ENCODE measurements at regions not wholly inside any gene's neighbourhood (a gene's known extent, or its start where the extent isn't known, plus 50 kb on each side); places are given as distances from the start of the nearest gene placed in this dataset.

DNA sequence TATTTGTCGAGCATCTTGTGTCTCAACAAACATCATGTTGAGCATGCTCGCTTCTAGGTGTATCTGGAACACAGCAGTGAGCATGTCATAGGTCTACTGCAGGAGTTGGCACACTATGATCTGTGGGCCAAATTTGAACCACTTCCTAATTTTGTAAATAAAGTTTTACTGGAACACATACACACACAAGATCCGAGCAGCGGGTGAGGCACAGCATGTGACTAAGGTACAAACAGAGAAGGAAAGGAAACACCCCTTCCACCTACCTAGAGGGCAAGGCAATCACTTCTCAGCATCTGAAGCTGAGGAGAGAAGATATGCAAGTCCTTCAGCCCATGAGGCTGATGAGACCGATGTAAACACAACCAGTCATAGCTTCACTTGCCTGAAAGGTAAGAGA is 200.4 kb downstream of the MED10 start:
- no peak for DNase-seq (ENCODE audit: low read depth in 2 of 2)
- H2AFZ ChIP-seq (ENCODE audit: low read length) = no peak overlapping the region
- no peaks in the 10 kb centered on the region for H3K79me2 ChIP-seq (ENCODE audit: control insufficient read depth, insufficient read depth, low read length)
- H3K27ac ChIP-seq (ENCODE audit: insufficient read depth, low read length) = no peak overlapping the region
- no peaks in the 10 kb centered on the region for H3K9me3 ChIP-seq (ENCODE audit: control insufficient read depth, insufficient read depth, low read depth, low read length)
- H3K9ac ChIP-seq (ENCODE audit: insufficient read depth, low read length) = no peak overlapping the region
- no peak overlapping the region for H3K4me3 ChIP-seq (replicated peaks in 1 of 4; ENCODE audit: control extremely low read depth in 1 of 4, insufficient read depth in 1 of 4, low read depth in 3 of 4, low read length in 4 of 4)
- TF ChIP-seq, protein P1, sequence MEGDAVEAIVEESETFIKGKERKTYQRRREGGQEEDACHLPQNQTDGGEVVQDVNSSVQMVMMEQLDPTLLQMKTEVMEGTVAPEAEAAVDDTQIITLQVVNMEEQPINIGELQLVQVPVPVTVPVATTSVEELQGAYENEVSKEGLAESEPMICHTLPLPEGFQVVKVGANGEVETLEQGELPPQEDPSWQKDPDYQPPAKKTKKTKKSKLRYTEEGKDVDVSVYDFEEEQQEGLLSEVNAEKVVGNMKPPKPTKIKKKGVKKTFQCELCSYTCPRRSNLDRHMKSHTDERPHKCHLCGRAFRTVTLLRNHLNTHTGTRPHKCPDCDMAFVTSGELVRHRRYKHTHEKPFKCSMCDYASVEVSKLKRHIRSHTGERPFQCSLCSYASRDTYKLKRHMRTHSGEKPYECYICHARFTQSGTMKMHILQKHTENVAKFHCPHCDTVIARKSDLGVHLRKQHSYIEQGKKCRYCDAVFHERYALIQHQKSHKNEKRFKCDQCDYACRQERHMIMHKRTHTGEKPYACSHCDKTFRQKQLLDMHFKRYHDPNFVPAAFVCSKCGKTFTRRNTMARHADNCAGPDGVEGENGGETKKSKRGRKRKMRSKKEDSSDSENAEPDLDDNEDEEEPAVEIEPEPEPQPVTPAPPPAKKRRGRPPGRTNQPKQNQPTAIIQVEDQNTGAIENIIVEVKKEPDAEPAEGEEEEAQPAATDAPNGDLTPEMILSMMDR (conservative IDR thresholded peaks at IDR 0.05 in 1 of 2, IDR thresholded peaks at IDR 0.05 in 1 of 2; ENCODE audit: low read depth in 1 of 2, low read length in 2 of 2) = no peak
- no peak overlapping the region for H3K4me2 ChIP-seq (ENCODE audit: extremely low read depth, insufficient read depth, low read length)
- H4K20me1 ChIP-seq (ENCODE audit: control insufficient read depth, extremely low read depth, insufficient read depth, low read length) = no peaks in the 10 kb centered on the region
- no peaks in the 10 kb centered on the region for H3K4me1 ChIP-seq (ENCODE audit: control insufficient read depth, extremely low read depth, insufficient read depth, low read length)
- no peaks in the 10 kb centered on the region for H3K27me3 ChIP-seq (ENCODE audit: control insufficient read depth, insufficient read depth, low read length)
- H3K36me3 ChIP-seq (ENCODE audit: control insufficient read depth, insufficient read depth, low read length) = no peaks in the 10 kb centered on the region

DNA sequence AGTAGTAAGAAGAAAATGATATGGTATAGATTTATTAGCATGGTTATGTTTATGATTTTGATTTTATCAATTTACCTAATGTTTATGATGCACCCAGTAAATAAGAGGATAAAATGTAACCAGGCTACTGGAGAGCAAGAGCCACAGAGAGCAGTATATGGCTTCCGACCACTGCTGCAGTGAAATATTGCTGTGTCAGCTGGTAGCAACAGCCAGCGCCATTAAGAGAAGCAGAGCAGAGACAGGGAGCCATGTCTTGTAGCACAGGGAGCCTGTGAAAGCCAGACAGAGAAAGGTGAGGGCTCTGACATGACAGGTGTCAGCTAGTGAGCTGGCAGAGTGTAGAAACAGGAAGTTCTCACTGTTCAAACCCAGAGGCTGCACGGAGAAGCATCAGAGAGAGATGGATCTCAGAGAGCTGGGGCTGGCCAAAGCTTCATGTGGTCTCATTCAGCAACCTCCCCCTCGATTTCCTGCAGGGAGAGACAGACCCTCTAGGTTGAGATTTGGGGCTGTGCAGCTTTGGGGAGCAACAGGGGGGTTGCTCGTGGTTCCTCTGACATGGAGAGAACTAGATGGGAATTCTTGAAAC is 202.1 kb downstream of the MED10 start:
- Histone ChIP-seq H3K27ac (ENCODE audit: insufficient read depth, low read length) (no peak overlapping the region), H3K4me3 (replicated peaks in 1 of 4; ENCODE audit: control extremely low read depth in 1 of 4, insufficient read depth in 1 of 4, low read depth in 3 of 4, low read length in 4 of 4) (no peak overlapping the region), H2AFZ (ENCODE audit: low read length) (no peak overlapping the region), H3K9me3 (ENCODE audit: control insufficient read depth, insufficient read depth, low read depth, low read length) (no peaks in the 10 kb centered on the region), H3K79me2 (ENCODE audit: control insufficient read depth, insufficient read depth, low read length) (no peaks in the 10 kb centered on the region), H3K27me3 (ENCODE audit: control insufficient read depth, insufficient read depth, low read length) (no peaks in the 10 kb centered on the region), H3K36me3 (ENCODE audit: control insufficient read depth, insufficient read depth, low read length) (no peaks in the 10 kb centered on the region), H3K9ac (ENCODE audit: insufficient read depth, low read length) (no peak overlapping the region), H3K4me1 (ENCODE audit: control insufficient read depth, extremely low read depth, insufficient read depth, low read length) (no peaks in the 10 kb centered on the region), H4K20me1 (ENCODE audit: control insufficient read depth, extremely low read depth, insufficient read depth, low read length) (no peaks in the 10 kb centered on the region), H3K4me2 (ENCODE audit: extremely low read depth, insufficient read depth, low read length) (no peak overlapping the region)
- DNase-seq (ENCODE audit: low read depth in 2 of 2) = no peak
- TF ChIP-seq, protein P1 (conservative IDR thresholded peaks at IDR 0.05 in 1 of 2, IDR thresholded peaks at IDR 0.05 in 1 of 2; ENCODE audit: low read depth in 1 of 2, low read length in 2 of 2) = no peak
- no peak for TF ChIP-seq EZH2 (IDR thresholded peaks at IDR 0.05; ENCODE audit: low read length, missing control alignments)

DNA sequence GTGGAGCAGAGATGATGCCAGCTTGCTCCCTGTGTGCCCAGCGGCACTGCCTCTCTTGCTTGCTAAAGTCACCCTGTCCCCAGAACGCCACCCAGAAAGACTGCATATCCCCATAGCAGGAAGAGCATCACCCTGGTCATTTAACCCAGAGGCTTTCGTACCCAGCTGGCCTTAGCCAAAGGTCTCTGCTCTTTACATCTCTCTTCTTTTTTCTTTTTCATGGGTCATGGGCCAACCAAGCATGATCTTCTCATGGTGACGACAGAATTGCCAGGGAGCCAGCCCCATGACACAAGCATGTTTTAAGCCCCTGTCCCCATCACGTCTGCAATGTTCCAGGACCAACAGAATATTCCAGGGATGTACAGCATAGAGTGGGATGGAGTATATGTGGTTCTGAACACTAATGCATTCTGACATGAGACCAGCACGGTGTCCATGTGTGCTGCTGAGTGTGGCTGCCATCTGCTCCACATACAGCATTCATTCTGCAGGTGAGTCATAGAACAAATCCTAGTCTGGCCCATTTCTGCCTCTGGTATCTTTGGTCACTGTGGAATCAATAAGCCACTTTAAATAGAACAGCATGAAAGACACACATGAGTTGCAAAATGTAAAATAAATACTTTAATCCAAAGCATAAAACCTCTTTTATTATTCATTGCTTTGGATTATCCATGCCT is 203.0 kb downstream of the MED10 start:
- Histone ChIP-seq H3K4me3 (replicated peaks in 1 of 4; ENCODE audit: control extremely low read depth in 1 of 4, insufficient read depth in 1 of 4, low read depth in 3 of 4, low read length in 4 of 4) (no peak overlapping the region), H3K9me3 (ENCODE audit: control insufficient read depth, insufficient read depth, low read depth, low read length) (no peaks in the 10 kb centered on the region), H3K36me3 (ENCODE audit: control insufficient read depth, insufficient read depth, low read length) (no peaks in the 10 kb centered on the region), H2AFZ (ENCODE audit: low read length) (no peak overlapping the region), H3K27me3 (ENCODE audit: control insufficient read depth, insufficient read depth, low read length) (no peaks in the 10 kb centered on the region), H3K9ac (ENCODE audit: insufficient read depth, low read length) (no peak overlapping the region), H3K27ac (ENCODE audit: insufficient read depth, low read length) (no peak overlapping the region), H3K4me1 (ENCODE audit: control insufficient read depth, extremely low read depth, insufficient read depth, low read length) (no peaks in the 10 kb centered on the region), H3K79me2 (ENCODE audit: control insufficient read depth, insufficient read depth, low read length) (no peaks in the 10 kb centered on the region), H3K4me2 (ENCODE audit: extremely low read depth, insufficient read depth, low read length) (no peak overlapping the region), H4K20me1 (ENCODE audit: control insufficient read depth, extremely low read depth, insufficient read depth, low read length) (no peaks in the 10 kb centered on the region)
- TF ChIP-seq EZH2 (IDR thresholded peaks at IDR 0.05; ENCODE audit: low read length, missing control alignments) = no peak
- TF ChIP-seq, protein P1 (conservative IDR thresholded peaks at IDR 0.05 in 1 of 2, IDR thresholded peaks at IDR 0.05 in 1 of 2; ENCODE audit: low read depth in 1 of 2, low read length in 2 of 2) = no peak
- no peak for DNase-seq (ENCODE audit: low read depth in 2 of 2)

Data from fibroblast of lung (primary cell).